SKM-1 treated with dmso at 0.1 percent for 144 hours (cell line): ENCODE measurements at regions not wholly inside any gene's neighbourhood (a gene's known extent, or its start where the extent isn't known, plus 50 kb on each side); places are given as distances from the start of the nearest gene placed in this dataset.
"Not testable (repeated sequence)": the region's sequence is repeated elsewhere in the genome, so short reads cannot be mapped to it uniquely, and the experiment has no call there.

Experiments used
- DNase-seq: peaks from one replicate; lab custom pipeline; 2025; ENCODE audit not compliant: unreplicated experiment; lab: John Stamatoyannopoulos, UW

DNA sequence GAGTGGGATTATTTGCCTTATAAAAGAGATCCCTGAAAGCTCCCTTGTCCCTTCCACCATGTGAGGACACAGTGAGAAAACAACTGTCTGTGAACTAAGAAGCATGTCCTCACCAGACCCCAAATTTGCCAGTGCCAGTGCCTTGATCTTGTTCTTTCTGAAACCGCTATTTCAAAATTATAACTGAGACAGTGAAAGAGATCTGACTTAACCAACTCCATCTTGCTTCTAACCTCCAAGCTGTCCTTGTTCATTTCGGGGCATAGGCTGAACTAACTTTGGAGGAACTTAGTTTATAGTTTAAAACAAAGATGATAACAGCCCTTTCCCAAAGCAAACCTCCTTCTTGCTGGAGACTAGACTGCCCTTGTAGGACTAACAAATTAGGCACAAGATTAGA lies 563.9 kb downstream of the ADCYAP1 start:
- DNase-seq: no peak

DNA sequence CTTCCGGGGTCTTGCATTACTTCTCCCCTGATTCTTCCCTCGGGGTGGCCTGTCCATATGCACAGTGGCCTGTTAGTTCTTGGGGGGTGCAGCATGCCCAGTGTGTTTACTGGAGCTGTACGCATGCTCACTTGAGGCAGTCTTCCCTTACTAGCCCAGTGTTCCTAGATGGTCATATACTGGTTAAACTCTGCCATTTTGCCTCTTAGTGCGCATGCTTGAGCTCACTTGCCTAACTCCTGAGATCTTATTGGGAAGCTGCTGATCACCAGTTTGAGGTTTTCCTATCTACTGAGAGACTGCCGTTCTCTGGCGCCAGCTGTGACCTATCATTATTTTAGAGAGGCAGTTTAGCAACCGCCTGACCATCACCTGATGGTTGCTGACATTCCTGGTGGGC lies 571.2 kb downstream of the ADCYAP1 start:
- no peak for DNase-seq

DNA sequence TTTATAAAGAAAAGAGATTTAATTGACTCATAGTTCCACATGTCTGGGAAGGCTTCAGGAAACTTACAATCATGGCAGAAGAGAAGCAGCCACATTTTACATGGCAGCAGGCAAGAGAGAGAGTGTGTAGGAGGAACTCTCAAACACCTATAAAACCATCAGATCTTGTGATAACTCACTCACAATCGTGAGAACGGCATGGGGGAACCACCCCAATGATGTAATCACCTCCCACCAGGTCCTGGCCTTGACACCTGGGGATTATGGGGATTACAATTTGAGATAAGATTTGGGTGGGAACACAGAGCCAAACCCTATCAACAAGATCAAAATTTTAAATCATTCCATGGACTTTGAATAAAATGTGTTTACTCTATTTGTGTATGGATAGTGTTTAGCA lies 575.6 kb downstream of the ADCYAP1 start:
- no peak for DNase-seq

DNA sequence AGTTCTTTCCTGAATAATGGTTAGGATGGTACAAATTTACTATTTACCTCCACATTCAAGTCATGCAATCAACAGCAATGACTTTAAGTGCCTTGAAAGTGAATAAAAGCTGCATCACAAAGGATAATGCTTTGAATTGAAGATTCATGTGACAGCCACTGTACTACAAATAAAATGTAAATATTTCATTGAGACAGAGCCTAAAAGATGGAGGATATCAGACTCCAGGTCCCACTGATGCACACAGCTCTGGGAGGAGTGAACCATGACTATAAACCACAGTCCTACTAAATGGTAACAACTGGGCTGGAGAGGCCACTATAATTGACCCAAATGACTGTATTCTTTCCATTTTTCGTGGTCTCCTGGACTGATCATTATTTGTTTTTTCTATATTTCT lies 576.9 kb downstream of the ADCYAP1 start:
- no peak for DNase-seq

DNA sequence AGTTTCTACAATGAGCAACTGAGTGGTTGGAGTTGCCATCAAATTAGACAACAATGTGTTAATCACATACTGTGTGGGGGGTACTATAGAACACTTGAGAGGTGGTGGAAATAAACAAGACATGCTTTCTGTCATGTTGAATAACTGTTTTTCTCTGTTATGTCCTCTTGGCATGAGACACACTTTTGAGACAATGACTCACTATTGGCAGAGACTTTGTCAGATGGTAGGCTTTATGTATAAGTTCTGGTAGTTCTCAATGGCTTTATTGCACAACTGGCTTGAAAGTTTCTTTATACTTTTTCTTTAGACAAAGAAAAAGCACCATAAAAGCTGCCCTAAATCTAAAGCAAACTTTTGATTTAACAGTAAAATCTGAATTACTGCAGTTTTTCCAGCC lies 578.7 kb downstream of the ADCYAP1 start:
- no peak for DNase-seq

DNA sequence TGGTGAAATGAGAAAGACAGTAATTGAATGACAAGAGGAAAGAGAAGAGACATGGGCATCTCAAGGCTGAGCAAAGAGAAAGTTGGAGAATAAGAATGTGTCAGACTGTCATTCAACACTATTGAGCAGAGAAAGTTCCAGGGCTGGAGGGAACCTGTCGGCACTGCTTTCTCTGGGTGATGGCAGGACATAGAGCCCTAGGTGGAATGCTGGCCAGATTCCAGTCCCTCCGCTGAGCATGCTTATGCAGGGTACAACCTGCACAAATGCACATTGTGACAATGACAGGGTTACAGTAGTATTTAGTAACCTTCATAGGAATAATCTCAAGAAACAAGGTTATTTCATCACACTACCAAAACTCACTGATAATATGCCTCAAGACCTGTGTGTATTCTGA lies 582.8 kb downstream of the ADCYAP1 start:
- DNase-seq: no peak

DNA sequence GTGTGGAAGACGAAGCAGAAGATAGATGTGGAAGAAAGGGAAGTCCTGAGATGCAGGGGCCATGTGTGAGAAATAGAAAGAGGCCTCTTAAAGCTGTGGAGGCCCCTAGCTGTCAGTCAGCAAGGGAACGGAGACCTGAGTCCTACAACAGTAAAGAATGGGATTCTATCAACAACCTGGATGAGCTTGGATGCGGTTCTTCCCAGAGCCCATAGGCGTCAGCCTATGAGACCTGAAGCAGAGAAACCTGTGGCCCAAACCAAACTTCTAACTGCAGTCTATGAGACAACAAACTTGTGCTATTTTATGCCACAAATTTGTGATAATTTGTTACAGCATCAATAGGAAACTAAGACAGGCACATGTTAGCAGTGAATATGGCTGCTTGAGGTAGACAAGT lies 583.7 kb downstream of the ADCYAP1 start:
- no peak for DNase-seq

DNA sequence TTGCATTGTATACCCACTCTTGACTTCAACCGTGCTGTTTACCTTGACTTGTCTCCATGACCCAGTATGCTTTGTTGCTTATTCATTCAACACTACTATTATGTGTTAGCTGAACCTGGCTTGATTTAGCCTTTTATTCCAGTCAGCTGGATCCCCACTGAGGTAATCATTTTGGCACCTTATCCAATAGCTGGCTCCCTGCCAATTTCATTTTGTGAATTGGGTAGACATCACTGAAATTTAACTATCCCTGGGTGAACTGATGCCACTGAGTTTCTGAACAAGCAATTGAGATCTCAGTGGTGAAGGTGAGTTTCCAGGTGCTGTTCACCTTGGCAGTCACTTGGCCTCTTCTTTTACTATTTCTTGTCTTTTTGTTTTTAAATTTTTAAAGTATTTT lies 584.3 kb downstream of the ADCYAP1 start:
- no peak for DNase-seq

DNA sequence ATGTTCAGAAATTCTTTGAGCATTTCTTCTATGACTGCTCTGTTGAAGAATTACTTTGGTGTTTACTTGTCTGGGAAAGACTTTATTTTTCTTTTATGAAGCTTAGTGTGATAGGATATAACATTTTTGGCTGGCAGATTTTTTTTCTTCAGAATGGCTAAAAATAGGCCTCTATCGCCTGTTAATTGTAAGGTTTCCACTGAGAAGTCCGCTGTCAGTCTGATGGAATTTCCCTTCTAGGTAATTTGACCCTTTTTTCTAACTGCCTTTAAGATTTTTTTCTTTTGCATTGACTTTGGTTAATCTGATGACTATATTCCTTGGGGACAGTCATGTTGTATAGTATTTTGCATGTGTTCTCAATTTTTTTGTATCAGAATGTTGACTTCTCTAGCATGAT lies 590.7 kb downstream of the ADCYAP1 start:
- DNase-seq: no peak

DNA sequence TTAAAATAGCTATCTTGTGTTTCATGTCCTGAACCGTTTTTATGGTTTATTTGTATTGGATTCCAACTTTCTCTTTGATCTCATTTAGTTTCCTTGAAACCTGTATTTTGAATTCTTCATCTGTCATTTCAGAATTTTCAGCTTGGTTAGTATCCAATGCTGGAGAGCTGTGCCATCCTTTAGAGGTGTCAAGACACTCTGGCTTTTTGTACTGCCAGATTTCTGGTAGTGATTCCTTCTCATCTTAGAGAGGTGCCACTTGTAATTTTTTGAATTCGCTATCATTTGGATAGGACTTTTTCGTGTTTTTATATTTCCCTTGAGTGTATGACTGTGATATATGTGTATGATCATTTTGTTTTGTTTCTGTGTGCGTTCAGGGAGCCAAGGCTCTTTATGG lies 591.4 kb downstream of the ADCYAP1 start:
- DNase-seq: no peak

DNA sequence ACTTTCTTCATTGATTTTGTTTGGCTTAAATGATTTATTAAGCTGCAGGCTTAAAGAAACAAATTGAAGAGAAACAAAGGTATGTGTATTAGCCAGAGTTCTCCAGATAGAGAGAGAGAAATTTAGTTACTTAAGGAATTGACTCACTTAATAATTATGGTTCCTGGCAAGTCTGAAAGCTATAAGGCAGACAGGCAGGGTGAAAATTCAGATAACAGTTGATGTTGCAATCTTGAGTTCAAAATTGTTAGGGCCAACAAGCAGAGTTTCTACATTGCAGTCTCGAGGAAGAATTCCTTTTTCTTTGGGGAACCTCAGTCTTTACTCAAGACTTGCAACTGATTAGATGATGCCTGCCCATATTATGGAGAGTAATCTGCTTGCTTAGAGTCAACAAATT lies 593.5 kb downstream of the ADCYAP1 start:
- no peak for DNase-seq

DNA sequence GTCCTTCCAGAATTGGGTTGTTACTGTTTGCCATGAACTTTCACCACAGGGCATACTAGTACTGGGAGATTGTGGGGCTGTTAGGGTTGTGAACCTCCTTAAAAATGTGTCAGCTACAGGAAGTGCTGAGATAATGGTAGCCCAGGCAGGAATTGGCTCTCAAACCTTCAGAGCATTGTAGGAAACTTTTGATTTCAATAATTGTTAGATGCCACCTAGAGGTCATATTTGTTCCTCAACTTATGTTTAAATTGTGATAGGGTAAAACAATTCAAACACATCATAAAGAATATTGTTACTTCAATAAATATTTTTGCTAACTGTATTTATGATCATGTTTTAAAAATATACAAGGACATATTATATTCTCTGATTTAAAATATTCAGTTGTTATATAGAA lies 594.6 kb downstream of the ADCYAP1 start:
- DNase-seq: no peak

DNA sequence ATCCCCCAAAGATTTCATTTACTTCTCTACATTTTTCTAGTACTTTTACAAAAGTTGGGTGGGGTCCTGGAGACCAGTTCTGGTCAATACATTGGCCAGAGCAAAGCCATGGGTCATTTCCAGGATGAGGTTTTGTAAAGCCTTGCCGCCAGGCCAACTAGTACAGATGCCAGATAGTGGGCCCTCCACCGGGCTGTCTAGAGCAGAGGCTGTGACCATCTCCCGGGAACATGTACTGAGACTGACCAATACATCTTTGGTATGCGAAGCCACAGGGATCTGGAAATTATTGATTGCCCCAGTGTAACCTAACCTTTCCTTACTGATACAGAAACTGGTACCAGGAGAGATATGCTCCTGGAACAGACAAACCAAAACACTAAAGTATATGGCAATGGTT lies 599.2 kb downstream of the ADCYAP1 start:
- DNase-seq: no peak

DNA sequence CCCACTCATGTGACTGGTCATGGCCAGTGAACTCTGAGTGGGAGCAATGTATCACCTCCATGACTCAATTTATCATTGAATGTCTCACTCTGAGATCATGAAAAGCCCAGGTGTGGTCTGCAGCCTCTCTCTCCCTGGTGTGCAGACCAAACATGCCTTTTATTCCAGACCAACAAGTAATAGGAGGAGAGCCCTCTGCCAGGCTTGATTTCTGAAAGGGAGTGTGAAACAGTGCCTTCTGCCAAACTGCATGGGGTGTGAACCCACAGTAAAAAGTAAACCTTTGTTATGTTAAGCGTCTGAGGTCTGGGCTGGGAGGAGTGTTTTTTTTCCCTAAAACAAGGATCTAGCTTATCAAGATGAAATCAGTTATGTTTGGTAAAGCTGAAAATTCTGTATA lies 601.2 kb downstream of the ADCYAP1 start:
- no peak for DNase-seq

DNA sequence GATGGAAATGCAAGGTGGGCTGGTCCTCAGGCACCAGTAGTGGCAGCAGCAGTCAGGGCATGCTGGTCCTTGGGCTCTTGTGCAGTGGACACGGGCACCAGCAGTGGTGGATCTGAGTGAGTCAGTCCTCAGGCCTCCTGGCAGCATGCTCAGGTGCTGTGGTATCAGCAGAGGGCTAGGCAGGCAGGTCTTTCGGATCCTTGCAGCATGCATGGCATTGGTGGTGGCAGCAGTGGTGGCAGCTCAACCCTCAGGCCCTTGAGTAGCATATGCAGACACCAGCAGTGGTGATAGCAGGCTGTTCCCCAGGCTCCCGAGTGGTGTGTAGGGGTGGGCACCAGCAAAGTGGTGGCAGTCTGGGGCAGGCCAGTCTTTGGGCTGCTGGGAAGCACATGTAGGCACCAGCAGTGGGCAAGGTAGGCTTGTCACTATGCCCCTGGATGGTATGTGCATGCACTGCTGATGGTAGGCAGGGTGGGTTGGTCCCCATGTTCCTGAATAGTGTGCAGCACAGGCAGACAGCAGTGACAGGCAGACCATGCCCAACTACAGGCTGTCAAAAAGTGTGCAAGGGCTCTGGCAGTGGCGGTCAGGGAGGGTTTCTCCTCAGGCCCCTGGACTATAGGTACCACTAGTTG lies 606.0 kb downstream of the ADCYAP1 start:
- DNase-seq: no peak

DNA sequence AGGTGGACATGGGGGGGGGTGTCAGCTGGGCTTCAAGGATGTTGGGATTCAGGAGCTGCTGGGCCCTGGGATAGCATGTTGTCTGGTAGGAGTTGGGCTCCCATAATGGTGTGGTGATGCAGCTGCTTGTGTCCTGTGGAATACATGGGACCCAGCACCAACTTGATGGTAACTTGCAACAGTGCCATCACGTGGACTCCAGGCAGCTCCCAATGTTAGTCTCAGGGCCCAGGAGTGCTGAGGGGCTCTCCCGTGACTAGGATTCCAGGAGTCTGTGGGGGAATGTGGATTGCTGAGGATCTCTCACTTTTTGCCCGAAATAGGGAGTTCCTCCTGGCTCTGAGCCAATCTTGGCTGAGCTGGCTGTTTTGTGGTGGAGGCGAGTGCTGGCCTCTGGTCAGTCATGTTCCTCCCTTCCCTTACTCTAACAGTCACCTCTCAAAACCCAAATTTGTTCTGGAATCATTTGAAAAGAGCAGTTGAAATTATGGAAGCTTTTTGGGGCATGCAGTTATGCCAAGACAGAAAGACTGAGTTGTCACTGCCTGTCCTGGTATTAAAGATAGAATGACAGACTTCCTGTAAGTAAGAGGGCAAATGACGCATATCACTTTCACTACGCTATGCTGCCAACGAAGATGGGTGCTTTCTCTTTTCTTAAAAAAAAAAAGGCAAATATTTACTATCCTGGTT lies 607.1 kb downstream of the ADCYAP1 start:
- DNase-seq: no peak

DNA sequence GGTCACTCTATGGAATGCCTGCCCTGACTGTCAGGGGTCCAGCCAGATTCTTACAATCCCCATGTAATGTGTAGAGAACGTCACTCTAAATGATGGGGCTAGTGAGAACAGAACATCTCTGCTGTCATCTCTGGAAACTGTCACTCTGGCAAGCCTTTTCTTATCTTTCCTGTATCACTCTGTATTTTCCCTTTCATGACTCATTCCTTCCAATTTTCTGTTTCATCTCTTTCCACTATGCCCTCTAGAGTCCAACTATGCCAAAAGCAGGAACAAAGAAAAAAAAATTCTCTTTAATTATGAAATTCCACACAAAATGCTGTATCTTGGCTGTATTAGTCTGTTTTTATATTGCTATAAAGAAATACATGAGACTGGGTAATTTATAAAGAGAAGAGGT lies 608.8 kb downstream of the ADCYAP1 start:
- DNase-seq: no peak

DNA sequence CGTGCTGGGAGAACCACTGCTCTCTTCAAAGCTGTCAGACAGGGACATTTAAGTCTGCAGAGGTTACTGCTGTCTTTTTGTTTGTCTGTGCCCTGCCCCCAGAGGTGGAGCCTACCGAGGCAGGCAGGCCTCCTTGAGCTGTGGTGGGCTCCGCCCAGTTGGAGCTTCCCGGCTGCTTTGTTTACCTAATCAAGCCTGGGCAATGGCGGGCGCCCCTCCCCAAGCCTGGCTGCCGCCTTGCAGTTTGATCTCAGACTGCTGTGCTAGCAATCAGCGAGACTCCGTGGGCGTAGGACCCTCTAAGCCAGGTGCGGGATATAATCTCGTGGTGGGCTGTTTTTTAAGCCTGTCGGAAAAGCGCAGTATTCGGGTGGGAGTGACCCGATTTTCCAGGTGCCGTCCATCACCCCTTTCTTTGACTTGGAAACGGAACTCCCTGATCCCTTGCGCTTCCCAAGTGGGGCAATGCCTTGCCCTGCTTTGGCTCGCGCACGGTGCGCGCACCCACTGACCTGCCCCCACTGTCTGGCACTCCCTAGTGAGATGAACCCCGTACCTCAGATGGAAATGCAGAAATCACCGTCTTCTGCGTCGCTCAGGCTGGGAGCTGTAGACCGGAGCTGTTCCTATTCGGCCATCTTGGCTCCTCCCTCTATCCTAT lies 617.0 kb downstream of the ADCYAP1 start:
- not testable (repeated sequence) for DNase-seq

DNA sequence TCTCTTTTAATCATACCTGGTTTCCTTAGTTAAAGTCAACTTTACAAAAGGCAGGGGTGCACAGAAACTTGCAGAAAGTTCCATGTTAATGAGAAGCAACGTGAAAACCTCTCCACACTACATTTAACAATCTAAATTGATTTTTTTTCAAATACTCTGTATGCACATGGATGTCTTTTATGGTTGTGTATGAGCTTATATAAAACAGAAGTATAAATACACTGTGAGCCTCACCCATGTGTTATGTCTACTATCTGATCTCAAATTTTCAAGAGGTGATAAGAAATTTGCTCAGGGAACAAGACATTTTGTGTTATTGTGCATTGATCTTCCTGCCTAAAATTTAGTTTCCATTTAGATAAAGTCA lies 617.6 kb downstream of the ADCYAP1 start:
- no peak for DNase-seq

DNA sequence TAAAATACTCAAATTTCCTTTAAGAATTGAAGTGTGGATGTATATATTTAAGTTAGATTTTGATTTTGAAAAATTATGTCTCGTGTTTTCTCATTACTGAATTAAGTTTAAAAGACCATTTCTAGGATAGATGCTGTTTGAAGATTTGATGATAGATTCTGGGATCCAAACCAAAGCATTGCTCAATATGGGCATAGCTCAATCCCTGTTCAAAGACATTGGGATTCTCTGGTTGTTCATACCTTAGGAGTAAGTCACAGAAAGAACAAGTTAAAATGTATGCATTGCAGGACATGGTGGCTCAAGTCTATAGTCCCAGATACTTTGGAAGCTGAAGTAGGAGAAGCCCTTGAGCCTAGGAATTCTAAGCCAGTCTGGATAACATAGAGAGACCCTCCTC lies 622.3 kb downstream of the ADCYAP1 start:
- no peak for DNase-seq

DNA sequence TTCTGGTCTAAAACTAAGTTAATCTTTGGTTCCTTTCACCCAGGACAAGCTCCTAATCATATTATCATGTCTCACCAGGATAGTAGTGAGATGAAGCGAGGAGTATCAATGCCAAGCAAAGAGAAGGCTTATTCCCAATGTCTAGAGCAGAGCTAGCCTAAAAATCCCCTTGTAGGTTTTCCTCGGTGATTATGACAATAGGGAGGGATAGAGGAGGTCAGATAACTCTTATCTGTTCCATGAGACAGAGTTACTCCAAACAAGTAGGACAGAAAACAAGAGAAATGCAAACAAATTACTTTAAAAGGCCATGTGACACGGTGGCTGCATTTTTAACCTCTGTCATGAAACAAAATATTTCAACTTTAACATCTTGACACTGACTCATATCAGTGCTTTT lies 623.1 kb downstream of the ADCYAP1 start:
- DNase-seq: no peak

DNA sequence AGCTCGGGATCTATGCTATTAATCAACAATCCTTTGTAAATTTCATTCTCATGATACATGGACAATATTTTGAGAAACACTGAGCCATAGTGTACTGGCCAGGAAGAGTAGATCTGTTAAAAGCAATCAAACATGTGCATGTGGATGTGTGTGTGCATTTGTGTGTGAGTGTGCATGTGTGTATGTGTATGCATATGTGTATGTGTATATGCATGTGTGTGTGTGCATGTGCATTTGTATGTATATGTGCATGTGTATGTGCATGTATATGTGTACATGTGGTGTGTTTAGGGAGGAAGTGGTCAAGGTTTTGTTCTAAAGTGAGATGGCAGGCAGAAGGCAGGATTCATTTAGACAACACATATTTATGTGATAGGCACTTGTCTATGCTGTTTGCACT lies 623.8 kb downstream of the ADCYAP1 start:
- no peak for DNase-seq
